ENCODE measurements at regions not wholly inside any gene's neighbourhood (a gene's known extent, or its start where the extent isn't known, plus 50 kb on each side); places are given as distances from the start of the nearest gene placed in this dataset.

- DNase-seq, result no peak
- in situ Hi-C loops (cut with HindIII; ENCODE audit: low pct_ligation_motif_present, low sequenced_read_pairs), result no loop called here
- TF ChIP-seq CTCF (IDR thresholded peaks at IDR 0.05; ENCODE audit: low read depth, low read length, missing control alignments), result no peak
Measured at GRCh38 chr2:105962221-105962620, 217.5 kb downstream of the NCK2 start.

GRCh38 chr2:105961599-105962146 is 217.0 kb downstream of the NCK2 start:
- Histone ChIP-seq H3K27me3 (replicated peaks) (no peaks in the 10 kb centered on the region), H3K36me3 (replicated peaks) (no peaks in the 10 kb centered on the region), H3K27ac (no peak overlapping the region), H3K4me3 (ENCODE audit: low read depth, low read length) (no peak overlapping the region)
- in situ Hi-C loops (cut with HindIII; ENCODE audit: low pct_ligation_motif_present, low sequenced_read_pairs), result no loop called here
- DNase-seq, result no peak
- TF ChIP-seq CTCF (IDR thresholded peaks at IDR 0.05; ENCODE audit: low read depth, low read length, missing control alignments), result no peak

More at GRCh38 chr2:105962221-105962620, 217.5 kb downstream of the NCK2 start:
- no peaks in the 10 kb centered on the region for H3K27me3 ChIP-seq (replicated peaks)
- H3K27ac ChIP-seq, result no peak overlapping the region
- no peaks in the 10 kb centered on the region for H3K36me3 ChIP-seq (replicated peaks)
- H3K4me3 ChIP-seq (ENCODE audit: low read depth, low read length), result no peak overlapping the region

GRCh38 chr2:105959357-105959756 is 214.6 kb downstream of the NCK2 start:
- Histone ChIP-seq H3K27me3 (replicated peaks) (no peaks in the 10 kb centered on the region), H3K36me3 (replicated peaks) (no peaks in the 10 kb centered on the region), H3K4me3 (ENCODE audit: low read depth, low read length) (no peak overlapping the region), H3K27ac (no peak overlapping the region)
- DNase-seq, result no peak
- TF ChIP-seq CTCF (IDR thresholded peaks at IDR 0.05; ENCODE audit: low read depth, low read length, missing control alignments), result no peak
- in situ Hi-C loops (cut with HindIII; ENCODE audit: low pct_ligation_motif_present, low sequenced_read_pairs), result no loop called here

DNA sequence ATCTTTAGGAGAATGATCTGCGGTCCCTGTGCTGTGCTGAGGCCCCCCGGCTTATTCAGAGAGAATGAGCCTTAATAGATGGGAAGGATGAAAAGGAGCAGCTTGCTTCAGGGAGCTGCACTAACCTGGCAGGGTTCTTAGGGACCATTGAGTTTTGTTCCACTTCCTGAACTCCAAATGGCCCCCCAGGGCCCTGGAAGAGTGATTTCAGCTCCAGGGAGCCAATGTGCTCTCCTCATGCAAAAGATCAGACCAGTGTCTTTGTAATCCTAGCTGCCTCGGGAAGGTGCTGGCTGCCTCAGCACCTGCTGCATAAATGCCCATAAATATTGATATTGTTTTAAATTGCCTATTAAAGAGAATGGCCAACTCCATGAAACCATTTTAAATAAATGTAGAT is 210.2 kb downstream of the NCK2 start:
- no peak for TF ChIP-seq CTCF (IDR thresholded peaks at IDR 0.05; ENCODE audit: low read depth, low read length, missing control alignments)
- H3K36me3 ChIP-seq (replicated peaks), result no peaks in the 10 kb centered on the region
- no peak for DNase-seq
- in situ Hi-C loops (cut with HindIII; ENCODE audit: low pct_ligation_motif_present, low sequenced_read_pairs), result no loop called here
- no peaks in the 10 kb centered on the region for H3K27me3 ChIP-seq (replicated peaks)
- no peak overlapping the region for H3K4me3 ChIP-seq (ENCODE audit: low read depth, low read length)
- H3K27ac ChIP-seq, result no peak overlapping the region

- Histone ChIP-seq H3K27me3 (replicated peaks) (no peaks in the 10 kb centered on the region), H3K27ac (no peak overlapping the region), H3K36me3 (replicated peaks) (no peaks in the 10 kb centered on the region), H3K4me3 (ENCODE audit: low read depth, low read length) (no peak overlapping the region)
- in situ Hi-C loops (cut with HindIII; ENCODE audit: low pct_ligation_motif_present, low sequenced_read_pairs), result no loop called here
- no peak for TF ChIP-seq CTCF (IDR thresholded peaks at IDR 0.05; ENCODE audit: low read depth, low read length, missing control alignments)
- DNase-seq, result no peak
Measured at GRCh38 chr2:105953942-105954341, 209.2 kb downstream of the NCK2 start.

- Histone ChIP-seq H3K4me3 (ENCODE audit: low read depth, low read length) (no peak overlapping the region), H3K27ac (no peak overlapping the region), H3K36me3 (replicated peaks) (no peaks in the 10 kb centered on the region), H3K27me3 (replicated peaks) (no peaks in the 10 kb centered on the region)
- TF ChIP-seq CTCF (IDR thresholded peaks at IDR 0.05; ENCODE audit: low read depth, low read length, missing control alignments), result no peak
- in situ Hi-C loops (cut with HindIII; ENCODE audit: low pct_ligation_motif_present, low sequenced_read_pairs), result no loop called here
- no peak for DNase-seq
Measured at GRCh38 chr2:105952131-105952530, 207.4 kb downstream of the NCK2 start.
